COR-L47 (cell line): ENCODE measurements at regions not wholly inside any gene's neighbourhood (a gene's known extent, or its start where the extent isn't known, plus 50 kb on each side); places are given as distances from the start of the nearest gene placed in this dataset.
"Not testable (repeated sequence)": the region's sequence is repeated elsewhere in the genome, so short reads cannot be mapped to it uniquely, and the experiment has no call there.

Experiments
- DNase-seq: peaks from one replicate; lab custom pipeline; 2025; lab: John Stamatoyannopoulos, UW

GRCh38 chr2:40953341-40953740 is 501.5 kb upstream of the SLC8A1 start:
- no peak for DNase-seq

- no peak for DNase-seq
These were observed 503.2 kb upstream of the SLC8A1 start for GRCh38 chr2:40955042-40955441.

GRCh38 chr2:40955635-40956034 is 503.7 kb upstream of the SLC8A1 start:
- peak; percentile 18 for DNase-seq

- no peak for DNase-seq
These were observed 505.6 kb upstream of the SLC8A1 start for GRCh38 chr2:40957508-40957907.

GRCh38 chr2:40962026-40962425 is 510.1 kb upstream of the SLC8A1 start:
- DNase-seq, result no peak

GRCh38 chr2:40964509-40965250 is 512.8 kb upstream of the SLC8A1 start:
- DNase-seq, result no peak

- no peak for DNase-seq
These were observed 515.6 kb upstream of the SLC8A1 start for GRCh38 chr2:40967451-40967850.

GRCh38 chr2:40975151-40975550 is 523.3 kb upstream of the SLC8A1 start:
- no peak for DNase-seq

- no peak for DNase-seq
These were observed 545.5 kb upstream of the SLC8A1 start for GRCh38 chr2:40997362-40997761.

GRCh38 chr2:41000374-41000773 is 548.5 kb upstream of the SLC8A1 start:
- peak; percentile 87 for DNase-seq

- peak; percentile 87 for DNase-seq
These were observed 549.0 kb upstream of the SLC8A1 start for GRCh38 chr2:41000906-41001305.

- no peak for DNase-seq
These were observed 552.8 kb upstream of the SLC8A1 start for GRCh38 chr2:41004700-41005099.

GRCh38 chr2:41020358-41020757 is 568.5 kb upstream of the SLC8A1 start:
- no peak for DNase-seq

- DNase-seq, result no peak
These were observed 572.9 kb upstream of the SLC8A1 start for GRCh38 chr2:41024816-41025215.

GRCh38 chr2:41026613-41027012 is 574.7 kb upstream of the SLC8A1 start:
- no peak for DNase-seq

GRCh38 chr2:41027095-41027494 is 575.2 kb upstream of the SLC8A1 start:
- DNase-seq, result no peak

GRCh38 chr2:41031282-41031681 is 579.4 kb upstream of the SLC8A1 start:
- DNase-seq, result no peak

GRCh38 chr2:41032715-41033114 is 580.8 kb upstream of the SLC8A1 start:
- DNase-seq, result no peak

GRCh38 chr2:41033127-41033526 is 581.2 kb upstream of the SLC8A1 start:
- no peak for DNase-seq

GRCh38 chr2:41038408-41038807 is 586.5 kb upstream of the SLC8A1 start:
- DNase-seq, result no peak

GRCh38 chr2:41039750-41040149 is 587.9 kb upstream of the SLC8A1 start:
- DNase-seq, result not testable (repeated sequence)

- DNase-seq, result no peak
These were observed 589.1 kb upstream of the SLC8A1 start for GRCh38 chr2:41040782-41041520.

GRCh38 chr2:41042343-41042742 is 590.5 kb upstream of the SLC8A1 start:
- no peak for DNase-seq

- no peak for DNase-seq
These were observed 609.5 kb upstream of the SLC8A1 start for GRCh38 chr2:41061356-41061755.
